ENCODE measurements at regions not wholly inside any gene's neighbourhood (a gene's known extent, or its start where the extent isn't known, plus 50 kb on each side); places are given as distances from the start of the nearest gene placed in this dataset.

DNA sequence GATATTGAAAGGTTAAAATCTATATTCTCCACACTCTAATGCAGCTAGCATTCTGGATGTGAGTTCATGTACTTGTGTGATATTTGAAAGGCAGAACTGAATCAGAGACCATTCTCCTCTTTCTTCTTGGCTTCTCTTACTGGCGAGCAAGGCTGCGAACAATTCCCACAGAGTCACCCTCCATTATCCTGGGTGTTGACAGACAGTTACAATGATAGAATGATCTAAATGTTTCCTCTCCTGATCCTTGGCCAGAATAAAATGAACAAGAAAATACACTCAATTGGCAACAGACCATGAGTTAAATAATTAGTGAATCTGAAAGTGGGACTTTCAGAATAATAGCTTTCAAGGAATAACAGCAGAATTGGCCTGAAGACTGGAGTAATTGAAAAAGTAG, 342.8 kb downstream of the RAPGEF2 start:
- no peak for TF ChIP-seq CEBPB (IDR thresholded peaks at IDR 0.05; ENCODE audit: low read depth)
- TF ChIP-seq ATF3 (IDR thresholded peaks at IDR 0.05), result no peak
- TF ChIP-seq POLR2AphosphoS5 (IDR thresholded peaks at IDR 0.05; ENCODE audit: low read depth, low read length), result no peak
- no peak for TF ChIP-seq MAX (IDR thresholded peaks at IDR 0.05)
- no peak for TF ChIP-seq POLR2A (IDR thresholded peaks at IDR 0.05; ENCODE audit: borderline replicate concordance, extremely low read depth, insufficient read depth, insufficient read length)
- no peak for TF ChIP-seq CTCF (IDR thresholded peaks at IDR 0.05 in 2 of 3, conservative IDR thresholded peaks at IDR 0.05 in 1 of 3; ENCODE audit: borderline replicate concordance in 1 of 3, insufficient read depth in 1 of 3, low read depth in 2 of 3, low read length in 2 of 3)
- no peak for TF ChIP-seq RAD21 (IDR thresholded peaks at IDR 0.05; ENCODE audit: low read depth)
- no peak for TF ChIP-seq ZNF274 (IDR thresholded peaks at IDR 0.05; ENCODE audit: low read depth, low read length)
- no peak for TF ChIP-seq EZH2phosphoT487 (IDR thresholded peaks at IDR 0.05; ENCODE audit: borderline replicate concordance)
- no peak for TF ChIP-seq JUND (IDR thresholded peaks at IDR 0.05)

All from HCT116 (cell line).